H9 (cell line): ENCODE measurements at regions not wholly inside any gene's neighbourhood (a gene's known extent, or its start where the extent isn't known, plus 50 kb on each side); places are given as distances from the start of the nearest gene placed in this dataset.

Experiments
- DNase-seq: peaks from one replicate; pipeline ENCODE4 v3.0.0-alpha.2; 2017
- H2AFZ ChIP-seq: one replicate; pipeline ENCODE4 v1.6.1; 2013; ENCODE audit warnings: mild to moderate bottlenecking, low read length, control low read depth, moderate library complexity
- H2AK5ac ChIP-seq: 2 replicates; pipeline ENCODE4 v1.6.1; 2013; ENCODE audit warnings: low read length, control low read depth, mixed read lengths; ENCODE audit not compliant: insufficient read length
- H2BK120ac ChIP-seq: one replicate; pipeline ENCODE4 v1.6.1; 2013; ENCODE audit warnings: low read depth, mild to moderate bottlenecking, low read length, control low read depth, inconsistent platforms; ENCODE audit not compliant: poor library complexity, severe bottlenecking
- H2BK12ac ChIP-seq: 2 replicates; pipeline ENCODE4 v1.6.1; 2013; ENCODE audit warnings: low read length, control low read depth, mixed read lengths, low read depth; ENCODE audit not compliant: insufficient read length
- H2BK15ac ChIP-seq: 2 replicates; pipeline ENCODE4 v1.6.1; 2013; ENCODE audit warnings: low read depth, low read length, control low read depth
- H2BK20ac ChIP-seq: one replicate; pipeline ENCODE4 v1.6.1; 2013; ENCODE audit warnings: low read depth, mild to moderate bottlenecking, low read length, control low read depth, inconsistent platforms; ENCODE audit not compliant: poor library complexity, severe bottlenecking
- H2BK5ac ChIP-seq: 2 replicates; pipeline ENCODE4 v1.6.1; 2013; ENCODE audit warnings: low read length, control low read depth, mixed read lengths; ENCODE audit not compliant: insufficient read length
- H3K14ac ChIP-seq: 2 replicates; pipeline ENCODE4 v1.6.1; 2013; ENCODE audit warnings: low read length, control low read depth; ENCODE audit not compliant: insufficient read depth
- H3K18ac ChIP-seq: 2 replicates; pipeline ENCODE4 v1.6.1; 2013; ENCODE audit warnings: low read depth, mild to moderate bottlenecking, mixed read lengths, low read length, control low read depth; ENCODE audit not compliant: insufficient read length
- H3K23ac ChIP-seq: 2 replicates; pipeline ENCODE4 v1.6.1; 2013; ENCODE audit warnings: low read length, control low read depth, mixed read lengths, low read depth; ENCODE audit not compliant: insufficient read length
- H3K23me2 ChIP-seq: 2 replicates; pipeline ENCODE4 v1.6.1; 2013; ENCODE audit warnings: low read depth, mild to moderate bottlenecking, mixed read lengths, low read length, control low read depth; ENCODE audit not compliant: insufficient read length, poor library complexity, severe bottlenecking
- H3K27ac ChIP-seq: 2 replicates; pipeline ENCODE4 v1.5.1; 2013; ENCODE audit warnings: low read length, control low read depth, mixed read lengths, low read depth; ENCODE audit not compliant: insufficient read length
- H3K27me3 ChIP-seq: 2 replicates; pipeline ENCODE4 v1.6.1; 2013; ENCODE audit warnings: low read length, control low read depth, inconsistent platforms; ENCODE audit not compliant: insufficient read depth
- H3K4ac ChIP-seq: 2 replicates; pipeline ENCODE4 v1.6.1; 2013; ENCODE audit warnings: low read depth, mild to moderate bottlenecking, control low read depth, inconsistent platforms, low read length, moderate library complexity
- H3K4me1 ChIP-seq: 2 replicates; pipeline ENCODE4 v1.6.1; 2013; ENCODE audit warnings: low read length, control low read depth, inconsistent platforms; ENCODE audit not compliant: insufficient read depth
- H3K4me2 ChIP-seq: 2 replicates; pipeline ENCODE4 v1.6.1; 2013; ENCODE audit warnings: low read length, control low read depth, mixed read lengths; ENCODE audit not compliant: insufficient read length, insufficient read depth
- H3K56ac ChIP-seq: 2 replicates; pipeline ENCODE4 v1.6.1; 2013; ENCODE audit warnings: low read depth, mild to moderate bottlenecking, mixed read lengths, low read length, control low read depth; ENCODE audit not compliant: insufficient read length
- H3K79me1 ChIP-seq: 2 replicates; pipeline ENCODE4 v1.6.1; 2013; ENCODE audit warnings: low read depth, mild to moderate bottlenecking, moderate library complexity, low read length, control low read depth, inconsistent platforms; ENCODE audit not compliant: insufficient read depth, poor library complexity, severe bottlenecking
- H3K79me2 ChIP-seq: 2 replicates; pipeline ENCODE4 v1.6.1; 2013; ENCODE audit warnings: low read length, control low read depth, inconsistent platforms; ENCODE audit not compliant: insufficient read depth
- H3K9ac ChIP-seq: 2 replicates; pipeline ENCODE4 v1.6.1; 2013; ENCODE audit warnings: low read length, control low read depth, mixed read lengths; ENCODE audit not compliant: insufficient read length; ENCODE audit errors: extremely low read depth
- H3K9me3 ChIP-seq: one replicate; pipeline ENCODE4 v1.6.1; 2013; ENCODE audit warnings: low read depth, low read length, inconsistent platforms; ENCODE audit not compliant: control insufficient read depth
- H3T11ph ChIP-seq: one replicate; pipeline ENCODE4 v1.6.1; 2013; ENCODE audit warnings: mild to moderate bottlenecking, low read length, control low read depth, inconsistent platforms
- H4K20me1 ChIP-seq: one replicate; pipeline ENCODE4 v1.6.1; 2013; ENCODE audit not compliant: control insufficient read depth, insufficient read length, insufficient read depth
- H4K5ac ChIP-seq: 2 replicates; pipeline ENCODE4 v1.6.1; 2013; ENCODE audit warnings: low read depth, mild to moderate bottlenecking, mixed read lengths, low read length, control low read depth; ENCODE audit not compliant: insufficient read length
- H4K8ac ChIP-seq: replicated peaks from 2 replicates; pipeline ENCODE4 v1.6.1; 2013; ENCODE audit warnings: low read length, control low read depth, mixed read lengths, low read depth; ENCODE audit not compliant: insufficient read length
- H4K91ac ChIP-seq: 2 replicates; pipeline ENCODE4 v1.6.1; 2013; ENCODE audit warnings: low read depth, mild to moderate bottlenecking, moderate library complexity, mixed read lengths, low read length, control low read depth; ENCODE audit not compliant: insufficient read length
- H3K27ac Mint-ChIP-seq, 3 experiments: 2 replicates in 2 of 3; 3 replicates in 1 of 3; pipeline ENCODE4 v1.8.0; 2020 to 2021; ENCODE audit warnings: mixed read lengths in 3 of 3, mild to moderate bottlenecking in 1 of 3, moderate library complexity in 1 of 3
- H3K27me3 Mint-ChIP-seq: 2 replicates; pipeline ENCODE4 v1.8.0; 2021; ENCODE audit warnings: low read depth, mild to moderate bottlenecking, moderate library complexity, mixed read lengths
- H3K36me3 Mint-ChIP-seq, 3 experiments: 2 replicates in 2 of 3; 3 replicates in 1 of 3; pipeline ENCODE4 v1.8.0; 2020 to 2021; ENCODE audit warnings: low read depth in 3 of 3, mixed read lengths in 3 of 3; ENCODE audit not compliant: insufficient read depth in 1 of 3
- H3K4me1 Mint-ChIP-seq, 2 experiments: 2 replicates each; pipeline ENCODE4 v1.8.0; 2020; ENCODE audit warnings: mixed read lengths in 2 of 2
- H3K4me3 Mint-ChIP-seq, 2 experiments: 2 replicates in 1 of 2; 3 replicates in 1 of 2; pipeline ENCODE4 v1.8.0; 2020 to 2021; ENCODE audit warnings: mild to moderate bottlenecking in 2 of 2, mixed read lengths in 2 of 2, moderate library complexity in 1 of 2
- H3K9me3 Mint-ChIP-seq, 2 experiments: 2 replicates in 1 of 2; 3 replicates in 1 of 2; pipeline ENCODE4 v1.8.0; 2020; ENCODE audit warnings: mild to moderate bottlenecking in 2 of 2, mixed read lengths in 2 of 2, moderate library complexity in 1 of 2
- WGBS: extraction: QIAGEN DNeasy Blood & Tissue Kit; methylation state at CpG from one replicate; pipeline ENCODE4 v1.1.7; 2013; ENCODE audit warnings: missing lambda C conversion rate, low lambda C conversion rate, mixed read lengths; ENCODE audit not compliant: insufficient read length; ENCODE audit errors: extremely low coverage; 5-methylcytosine and 5-hydroxymethylcytosine counted together
- TF ChIP-seq, protein P1 (sequence below): fragments of 200-600 bp; sonication (generic); conservative IDR thresholded peaks from 3 replicates; pipeline ENCODE4 v1.8.0; 2021; ENCODE audit warnings: antibody characterized with exemption, mild to moderate bottlenecking

DNA sequence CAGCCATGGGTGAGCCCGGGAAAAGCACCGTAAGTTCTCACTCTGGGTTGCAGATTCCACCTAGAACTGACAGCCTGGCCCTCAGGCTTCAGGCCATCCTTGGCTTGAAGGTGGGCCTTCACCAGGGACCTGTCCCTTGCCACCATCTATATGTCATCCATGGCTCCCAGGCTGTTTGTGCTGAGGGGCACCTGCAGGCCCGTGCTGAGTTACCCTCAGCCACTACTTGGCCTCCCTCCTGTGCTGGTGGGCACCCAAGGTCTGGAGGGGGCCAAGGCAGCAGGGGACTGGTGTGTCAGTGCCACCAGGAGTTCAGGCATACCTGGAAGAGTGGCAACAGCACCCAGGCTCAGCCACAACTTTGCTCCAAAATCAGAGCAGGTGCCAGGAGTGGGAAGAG lies 326.2 kb upstream of the SMIM21 start:
- Histone ChIP-seq H4K20me1 (no peaks in the 10 kb centered on the region), H3T11ph (no peak overlapping the region), H3K14ac (no peak overlapping the region), H3K4ac (no peak overlapping the region), H4K91ac (no peak overlapping the region), H3K4me2 (no peak overlapping the region), H3K79me2 (no peaks in the 10 kb centered on the region), H2BK12ac (no peak overlapping the region), H3K18ac (no peak overlapping the region), H3K27me3 (no peaks in the 10 kb centered on the region), H3K23me2 (no peaks in the 10 kb centered on the region), H4K5ac (no peak overlapping the region), H2BK120ac (no peak overlapping the region), H2BK20ac (no peak overlapping the region), H3K27ac (no peak overlapping the region), H2AFZ (no peak overlapping the region), H3K9me3 (no peaks in the 10 kb centered on the region), H3K56ac (no peak overlapping the region), H2BK15ac (no peak overlapping the region), H3K4me1 (no peaks in the 10 kb centered on the region), H2AK5ac (no peak overlapping the region), H3K23ac (no peak overlapping the region), H4K8ac (no peak overlapping the region), H2BK5ac (no peak overlapping the region), H3K79me1 (no peaks in the 10 kb centered on the region), H3K9ac (no peak overlapping the region)
- peaks cover 2% of the 10 kb centered on the region in 2 experiments; a peak in 1 of 4 replicates for H3K4me1 Mint-ChIP-seq
- H3K4me3 Mint-ChIP-seq: no peak overlapping the region
- TF ChIP-seq, protein P1, sequence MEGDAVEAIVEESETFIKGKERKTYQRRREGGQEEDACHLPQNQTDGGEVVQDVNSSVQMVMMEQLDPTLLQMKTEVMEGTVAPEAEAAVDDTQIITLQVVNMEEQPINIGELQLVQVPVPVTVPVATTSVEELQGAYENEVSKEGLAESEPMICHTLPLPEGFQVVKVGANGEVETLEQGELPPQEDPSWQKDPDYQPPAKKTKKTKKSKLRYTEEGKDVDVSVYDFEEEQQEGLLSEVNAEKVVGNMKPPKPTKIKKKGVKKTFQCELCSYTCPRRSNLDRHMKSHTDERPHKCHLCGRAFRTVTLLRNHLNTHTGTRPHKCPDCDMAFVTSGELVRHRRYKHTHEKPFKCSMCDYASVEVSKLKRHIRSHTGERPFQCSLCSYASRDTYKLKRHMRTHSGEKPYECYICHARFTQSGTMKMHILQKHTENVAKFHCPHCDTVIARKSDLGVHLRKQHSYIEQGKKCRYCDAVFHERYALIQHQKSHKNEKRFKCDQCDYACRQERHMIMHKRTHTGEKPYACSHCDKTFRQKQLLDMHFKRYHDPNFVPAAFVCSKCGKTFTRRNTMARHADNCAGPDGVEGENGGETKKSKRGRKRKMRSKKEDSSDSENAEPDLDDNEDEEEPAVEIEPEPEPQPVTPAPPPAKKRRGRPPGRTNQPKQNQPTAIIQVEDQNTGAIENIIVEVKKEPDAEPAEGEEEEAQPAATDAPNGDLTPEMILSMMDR: no peak
- no peaks in the 10 kb centered on the region for H3K36me3 Mint-ChIP-seq
- no peaks in the 10 kb centered on the region; the same call in 1 of the 2 replicates for H3K27me3 Mint-ChIP-seq
- WGBS: no CpG with 5 or more reads among the region's 3 CpGs
- H3K27ac Mint-ChIP-seq: no peak overlapping the region
- no peak for DNase-seq
- H3K9me3 Mint-ChIP-seq: no peaks in the 10 kb centered on the region
